Fibroblast of skin of scalp (primary cell): ENCODE measurements at regions not wholly inside any gene's neighbourhood (a gene's known extent, or its start where the extent isn't known, plus 50 kb on each side); places are given as distances from the start of the nearest gene placed in this dataset.

Source experiments
- DNase-seq: peaks from one replicate; pipeline ENCODE4 v3.0.0-alpha.2; 2013

DNA sequence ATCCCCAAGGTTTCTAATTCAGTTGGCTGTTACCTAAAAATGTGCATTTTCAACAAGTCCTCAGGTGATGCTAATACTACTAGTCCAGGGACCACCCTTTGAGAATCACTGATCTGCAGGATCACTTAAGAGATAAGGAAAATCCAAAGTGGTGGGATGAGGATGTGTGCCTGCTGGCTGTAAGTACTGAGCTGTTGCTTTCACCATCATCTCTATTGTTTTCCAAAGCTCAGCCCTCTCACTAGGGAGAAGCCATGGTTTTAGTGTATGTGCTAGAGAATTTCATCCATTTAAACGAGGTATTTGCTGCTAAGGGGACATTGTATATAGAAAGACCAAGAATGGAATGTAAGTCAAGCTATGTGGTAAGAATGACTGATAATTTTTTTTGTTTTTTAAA lies 202.3 kb downstream of the KIF21A start:
- no peak for DNase-seq

DNA sequence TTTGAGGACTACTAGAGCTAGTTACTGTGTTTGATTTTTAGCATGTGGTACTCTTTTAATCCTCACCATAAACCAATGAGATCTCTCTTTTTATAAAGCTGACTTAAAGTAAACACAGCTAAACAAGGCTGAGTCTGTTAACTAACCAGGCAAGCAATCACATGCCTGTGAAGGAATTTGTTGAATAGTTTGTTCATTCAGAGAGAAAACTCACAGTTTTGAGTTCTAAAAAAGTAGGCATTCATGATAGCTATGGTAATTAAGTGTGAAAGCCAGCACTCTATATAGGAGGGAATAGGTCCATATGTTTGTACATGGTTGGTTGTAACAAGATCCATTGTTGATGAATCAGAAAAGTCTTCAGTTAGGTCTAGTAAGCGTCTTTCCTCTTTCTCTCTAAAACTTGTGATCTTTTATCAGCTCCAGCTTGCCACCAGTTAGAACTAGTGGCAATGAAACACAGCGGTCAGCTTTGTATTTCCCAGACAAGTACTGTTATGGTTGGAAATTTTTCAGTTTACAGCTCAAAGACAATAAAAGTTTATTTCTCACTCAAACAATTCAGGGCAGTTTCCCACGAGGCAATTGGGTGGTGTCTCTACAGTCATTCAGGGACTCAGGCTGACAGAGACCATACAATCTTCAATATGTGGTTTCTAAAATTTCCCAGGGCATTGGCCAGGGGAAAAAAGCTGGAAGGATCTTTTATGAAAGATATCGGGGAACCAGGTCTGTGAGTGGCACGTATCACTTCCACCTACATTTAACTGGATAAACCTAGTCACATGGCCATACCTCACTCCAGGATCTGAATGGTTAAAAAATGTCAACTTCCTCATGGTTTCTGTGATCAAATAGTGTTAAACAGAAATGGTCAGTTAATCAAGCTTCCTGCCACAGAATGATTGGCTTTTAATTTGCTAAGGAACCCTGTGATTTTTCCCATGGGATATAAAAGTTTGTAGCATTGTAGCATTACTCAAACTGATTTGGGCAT lies 203.1 kb downstream of the KIF21A start:
- DNase-seq: no peak

DNA sequence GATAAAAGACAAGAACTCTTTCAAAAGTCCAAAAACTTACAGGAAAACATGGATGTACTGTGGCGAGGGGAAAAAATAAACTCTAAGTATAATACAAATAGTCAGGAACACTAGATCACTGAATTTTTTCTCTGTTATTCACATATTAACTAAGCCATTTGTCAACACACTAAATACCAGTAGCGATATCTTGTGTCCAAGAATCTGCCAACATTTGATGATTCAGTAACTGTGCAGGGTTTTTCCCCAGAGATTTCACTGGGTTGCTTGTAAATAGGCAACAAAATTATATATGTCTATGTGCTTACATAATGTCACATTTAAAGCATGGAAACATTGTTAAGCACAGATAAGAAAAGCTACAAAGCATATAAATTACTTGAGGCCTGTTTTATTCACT lies 205.9 kb downstream of the KIF21A start:
- DNase-seq: no peak

DNA sequence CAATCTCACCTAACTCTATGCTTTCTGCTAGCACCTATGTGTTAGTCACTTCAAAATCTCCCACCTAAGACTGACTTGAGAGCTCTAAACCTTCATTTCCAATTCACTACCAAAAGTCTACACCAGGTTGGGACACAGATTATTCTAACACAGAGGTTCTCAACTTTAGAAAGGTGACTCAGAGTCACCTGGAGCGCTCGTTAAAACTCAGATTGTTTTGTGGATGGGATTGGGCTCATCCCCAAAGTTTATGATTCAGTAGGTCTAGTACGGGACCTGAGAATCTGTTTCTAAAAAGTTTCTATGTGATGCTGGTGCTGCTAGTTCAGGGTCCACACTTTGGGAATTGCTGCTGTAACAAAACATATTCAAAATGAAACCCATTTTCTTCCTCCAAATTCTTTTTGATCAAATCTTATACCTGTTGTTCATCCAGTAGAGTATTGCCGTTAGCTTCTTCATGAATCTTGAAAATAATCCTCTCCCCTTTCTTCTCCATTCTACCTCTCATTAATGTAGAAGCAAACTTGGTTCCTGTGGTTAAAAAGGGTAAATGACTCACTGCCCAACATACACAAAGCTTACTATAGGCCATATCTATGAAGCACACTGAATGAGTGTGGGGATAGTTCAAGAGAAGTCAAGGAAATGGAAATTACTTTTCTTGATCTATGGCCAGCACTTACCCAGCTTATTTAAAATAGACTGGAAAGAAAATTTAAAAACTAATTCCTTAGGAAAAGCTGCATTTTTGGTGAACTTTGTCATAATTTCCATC lies 206.7 kb downstream of the KIF21A start:
- DNase-seq: no peak

DNA sequence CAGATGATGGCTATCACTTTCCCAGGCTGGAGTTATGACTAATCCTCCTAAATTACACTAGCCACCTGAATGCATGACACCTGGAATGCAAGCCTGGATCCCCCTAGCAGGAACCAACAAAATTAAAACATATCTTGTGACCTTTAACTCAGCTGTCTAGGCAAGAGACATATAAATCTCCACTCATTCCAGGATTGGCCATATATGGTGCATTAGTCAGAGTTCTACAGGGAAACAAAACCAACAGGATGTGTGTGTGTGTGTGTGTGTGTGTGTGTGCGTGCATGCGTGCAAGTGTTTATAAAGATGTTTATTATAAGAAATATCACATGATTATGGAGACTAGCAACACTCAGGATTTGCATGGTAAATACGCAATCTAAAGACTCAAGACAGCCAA lies 212.8 kb downstream of the KIF21A start:
- no peak for DNase-seq

DNA sequence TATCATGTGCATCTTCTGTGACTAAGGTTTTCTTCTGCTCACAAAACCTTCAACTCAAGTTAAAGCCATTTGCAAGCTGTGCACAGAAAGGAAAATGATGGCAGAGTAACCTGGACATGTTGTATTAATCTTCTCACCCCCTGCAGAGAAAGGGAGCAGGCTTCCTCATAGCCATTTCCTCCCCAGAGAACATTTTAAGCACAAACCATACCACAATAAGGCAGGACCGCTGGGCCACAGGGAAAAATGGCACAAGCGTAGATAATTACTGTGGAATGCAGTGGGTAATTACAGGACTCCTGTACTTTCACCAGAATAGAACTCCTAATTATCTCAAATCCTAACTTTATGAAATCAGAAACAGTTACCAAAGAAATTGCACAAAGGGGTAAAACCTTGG lies 215.7 kb downstream of the KIF21A start:
- no peak for DNase-seq

DNA sequence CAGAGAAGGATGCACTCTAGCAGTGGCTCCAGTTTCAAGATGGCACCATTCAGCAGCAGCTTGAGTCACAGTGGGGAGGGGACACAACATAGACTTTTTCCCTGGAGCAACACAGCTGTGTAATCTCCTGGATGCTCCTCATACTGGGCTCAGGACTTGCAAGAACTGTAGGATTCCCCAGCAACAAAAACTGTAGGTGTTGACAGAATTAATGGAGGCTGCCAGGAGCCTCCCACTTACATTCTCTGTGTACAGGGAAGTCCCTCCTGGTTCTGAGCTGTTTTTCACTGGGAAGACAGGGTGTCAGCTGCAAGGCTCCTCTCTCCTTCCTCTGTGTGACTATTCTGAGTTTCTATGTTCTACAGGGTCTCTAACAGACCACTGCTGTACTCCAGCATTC lies 217.9 kb downstream of the KIF21A start:
- no peak for DNase-seq

DNA sequence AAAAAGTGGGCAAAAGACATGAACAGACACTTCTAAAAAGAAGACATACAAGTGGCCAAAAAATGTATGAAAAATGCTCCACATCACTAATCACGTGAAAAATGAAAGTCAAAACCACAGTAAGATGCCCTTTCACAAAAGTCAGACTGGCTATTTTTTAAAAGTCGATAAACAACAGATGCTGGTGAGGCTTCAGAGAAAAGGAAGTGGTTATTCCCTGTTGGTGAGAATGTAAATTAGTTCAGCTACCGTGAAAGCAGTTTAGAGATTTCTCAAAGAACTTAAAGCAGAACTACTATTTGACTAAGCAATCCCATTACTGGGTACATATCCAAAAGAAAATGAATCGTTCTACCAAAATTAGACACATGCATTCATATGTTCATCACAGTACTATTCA lies 237.0 kb downstream of the KIF21A start:
- DNase-seq: no peak

DNA sequence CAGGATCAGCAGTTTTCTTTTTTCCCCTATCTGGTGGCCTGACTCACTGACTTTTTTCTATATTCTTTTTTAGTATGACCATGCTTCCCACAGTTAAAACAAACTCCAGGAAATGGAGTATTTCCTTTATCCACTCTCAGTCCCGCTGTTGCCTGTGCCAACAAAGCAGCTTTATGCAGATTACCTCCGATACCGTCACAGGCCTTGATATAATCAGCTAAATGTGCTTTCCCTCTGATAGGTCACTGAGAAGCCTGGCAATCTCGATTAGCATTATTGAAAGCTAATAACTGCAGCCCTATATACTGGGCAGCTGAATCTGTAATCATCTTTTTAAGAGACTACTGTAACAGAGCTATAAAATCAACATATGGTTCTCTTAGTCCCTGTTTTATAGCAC lies 243.6 kb downstream of the KIF21A start:
- no peak for DNase-seq

DNA sequence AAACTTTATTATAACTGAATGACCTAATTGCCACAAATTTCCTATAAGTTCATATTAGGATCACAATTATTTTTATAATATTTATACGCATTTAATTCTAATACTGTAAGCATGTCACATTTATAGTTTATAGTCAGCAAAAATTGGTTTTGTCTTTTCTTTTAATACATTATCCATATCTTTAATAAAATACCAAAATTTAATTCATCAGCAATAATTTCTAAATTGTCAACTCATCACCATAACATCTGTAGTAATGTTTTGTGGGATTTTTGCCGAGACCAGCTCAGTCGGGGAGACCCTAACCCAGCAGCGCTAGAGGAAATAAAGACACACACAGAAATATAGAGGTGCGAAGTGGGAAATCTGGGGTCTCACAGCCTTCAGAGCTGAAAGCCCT lies 254.2 kb downstream of the KIF21A start:
- no peak for DNase-seq

DNA sequence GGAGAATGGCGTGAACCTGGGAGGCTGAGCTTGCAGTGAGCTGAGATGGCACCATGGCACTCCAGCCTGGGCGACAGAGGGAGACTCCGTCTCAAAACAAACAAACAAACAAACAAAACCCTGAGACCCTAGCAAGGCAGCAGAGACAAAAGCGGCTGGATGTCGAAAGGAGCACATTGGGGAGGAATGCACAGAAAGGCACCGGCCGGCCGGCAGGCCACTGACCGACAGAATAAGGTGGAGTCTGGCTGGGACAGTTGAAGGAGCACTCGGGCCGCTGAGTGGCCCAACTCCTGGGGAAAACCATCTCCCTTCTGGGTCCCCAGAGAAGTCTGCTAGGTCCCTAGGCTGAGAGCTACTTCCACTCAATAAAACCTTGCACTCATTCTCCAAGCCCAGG lies 256.2 kb downstream of the KIF21A start:
- DNase-seq: no peak

DNA sequence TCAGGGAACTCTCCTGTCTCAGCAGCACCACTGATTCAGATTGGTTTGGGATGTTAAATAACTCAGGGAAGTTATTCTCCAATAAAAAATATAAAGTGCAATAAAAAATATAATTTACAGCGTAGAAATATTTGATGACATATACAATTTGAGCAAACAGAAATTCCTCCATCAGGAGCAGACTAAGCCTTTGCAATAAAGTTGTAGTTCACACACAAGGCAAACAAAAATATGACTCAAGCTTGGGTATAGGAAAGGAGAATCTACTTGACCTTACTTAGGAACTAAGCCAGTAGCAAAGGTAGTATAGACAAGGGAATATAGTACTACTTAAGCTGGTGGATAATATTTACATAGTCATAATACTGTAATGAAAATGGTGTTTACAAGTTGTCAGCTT lies 264.1 kb downstream of the KIF21A start:
- DNase-seq: no peak

DNA sequence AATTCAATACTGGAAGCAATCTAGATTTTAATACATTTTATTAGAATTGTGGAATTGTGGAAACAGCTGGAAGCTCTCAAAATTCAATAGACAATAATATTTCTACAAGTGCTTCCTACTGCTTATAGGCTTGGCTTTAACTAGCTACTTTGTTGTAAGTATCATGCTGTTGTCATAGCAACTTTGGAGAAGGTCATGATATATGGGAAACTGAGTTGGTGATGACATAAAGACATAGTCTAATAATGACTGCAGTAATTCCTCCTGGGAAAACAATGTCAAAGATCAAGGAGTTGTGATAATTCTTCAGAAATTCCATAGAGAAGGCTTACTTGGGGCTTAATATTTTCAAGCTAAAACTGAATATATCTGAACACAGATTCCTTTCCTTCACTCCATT lies 266.6 kb downstream of the KIF21A start:
- DNase-seq: no peak

DNA sequence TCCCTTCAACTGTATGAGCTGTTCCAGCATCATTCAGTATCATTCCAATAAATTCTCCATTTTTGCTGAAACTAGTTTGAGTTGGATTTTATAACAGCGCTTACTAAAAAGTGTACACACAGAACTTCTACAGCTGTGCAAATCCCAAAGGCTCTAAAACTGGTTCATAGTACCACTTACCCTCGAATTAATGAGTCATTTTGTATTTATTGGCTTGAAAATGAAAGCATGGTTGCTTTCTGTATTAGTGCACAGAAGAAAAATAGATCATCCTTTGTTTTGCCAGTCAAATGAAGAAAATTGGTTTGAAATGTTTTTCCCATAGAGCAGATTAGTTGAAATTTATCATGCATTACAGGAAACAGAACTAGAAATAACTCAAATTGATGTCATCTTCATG lies 268.3 kb upstream of the CPNE8 start:
- DNase-seq: no peak

DNA sequence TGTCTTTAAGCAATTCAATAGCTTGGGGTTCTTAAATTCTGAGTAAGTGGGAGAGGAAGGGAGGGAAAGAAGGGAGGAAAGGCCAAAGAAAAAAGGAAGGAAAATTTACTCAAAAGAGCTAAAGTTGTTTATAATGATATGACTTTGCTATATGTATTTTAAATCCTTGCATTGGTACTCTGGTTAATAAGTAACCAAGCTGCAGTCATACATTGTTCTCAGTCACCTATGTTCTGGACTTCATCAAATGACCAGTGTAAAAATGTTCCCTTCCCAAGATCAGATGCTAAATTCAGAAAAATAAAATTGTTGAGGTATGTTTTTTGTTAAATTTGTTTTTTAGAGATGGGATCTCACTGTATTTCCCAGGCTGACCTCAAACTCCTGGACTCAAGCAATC lies 259.9 kb upstream of the CPNE8 start:
- no peak for DNase-seq

DNA sequence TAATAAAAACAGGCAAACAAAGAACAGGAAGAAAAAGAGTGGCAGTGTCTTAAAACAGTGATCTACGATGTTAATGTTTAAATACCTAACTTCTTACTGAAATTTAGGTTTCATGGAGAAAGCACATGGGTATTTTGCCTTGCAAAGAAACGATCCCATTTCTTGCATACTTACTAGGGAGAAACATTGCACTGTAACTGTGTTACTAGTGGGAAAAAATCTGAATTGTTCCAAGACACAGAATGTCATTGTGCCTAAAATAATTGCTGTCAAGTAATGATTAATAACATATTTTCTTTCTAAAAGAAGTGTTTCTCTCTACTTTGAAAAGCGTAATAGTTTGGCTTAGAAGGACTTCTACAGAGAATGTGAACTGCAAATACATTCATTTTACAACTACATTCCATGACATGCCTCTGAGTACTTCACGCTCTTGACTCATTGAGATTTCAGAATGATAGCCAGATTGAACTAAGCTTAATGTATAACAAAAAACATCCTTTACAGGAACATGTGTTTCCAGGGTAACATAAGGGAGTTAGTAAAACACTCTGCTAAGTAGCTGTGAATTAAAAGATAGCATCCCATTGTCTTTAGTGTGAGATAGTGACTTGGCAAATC lies 256.2 kb upstream of the CPNE8 start:
- no peak for DNase-seq

DNA sequence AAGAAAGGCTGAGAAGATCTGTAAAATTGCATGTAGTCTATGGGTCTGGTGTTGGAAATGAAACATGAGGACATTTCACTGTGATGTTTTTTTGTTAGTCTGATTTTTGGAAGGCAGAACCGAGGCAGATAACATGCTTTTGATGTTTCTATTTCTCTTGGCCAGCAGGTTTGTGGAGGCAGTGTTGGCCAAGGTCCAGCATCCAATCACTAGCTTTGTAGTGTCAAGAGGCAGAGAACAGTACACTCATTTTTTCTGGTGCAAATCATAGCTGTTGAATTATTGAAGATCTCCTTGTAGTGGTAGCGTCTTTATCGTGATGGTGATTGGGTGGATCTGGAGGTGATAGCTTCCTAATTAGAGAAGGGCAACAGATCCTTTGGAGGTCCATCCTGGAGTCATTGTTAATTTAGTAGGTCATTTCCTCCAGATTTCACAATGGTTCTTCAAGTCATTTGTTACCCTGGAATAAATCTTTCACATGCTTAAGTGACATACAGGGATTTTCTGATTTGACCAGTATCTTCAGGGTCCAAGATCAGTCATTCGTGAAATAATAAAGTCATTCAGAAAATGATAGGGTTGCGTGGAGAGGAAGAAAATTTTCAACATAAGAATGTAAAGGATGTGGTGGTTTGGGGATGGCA lies 252.4 kb upstream of the CPNE8 start:
- no peak for DNase-seq

DNA sequence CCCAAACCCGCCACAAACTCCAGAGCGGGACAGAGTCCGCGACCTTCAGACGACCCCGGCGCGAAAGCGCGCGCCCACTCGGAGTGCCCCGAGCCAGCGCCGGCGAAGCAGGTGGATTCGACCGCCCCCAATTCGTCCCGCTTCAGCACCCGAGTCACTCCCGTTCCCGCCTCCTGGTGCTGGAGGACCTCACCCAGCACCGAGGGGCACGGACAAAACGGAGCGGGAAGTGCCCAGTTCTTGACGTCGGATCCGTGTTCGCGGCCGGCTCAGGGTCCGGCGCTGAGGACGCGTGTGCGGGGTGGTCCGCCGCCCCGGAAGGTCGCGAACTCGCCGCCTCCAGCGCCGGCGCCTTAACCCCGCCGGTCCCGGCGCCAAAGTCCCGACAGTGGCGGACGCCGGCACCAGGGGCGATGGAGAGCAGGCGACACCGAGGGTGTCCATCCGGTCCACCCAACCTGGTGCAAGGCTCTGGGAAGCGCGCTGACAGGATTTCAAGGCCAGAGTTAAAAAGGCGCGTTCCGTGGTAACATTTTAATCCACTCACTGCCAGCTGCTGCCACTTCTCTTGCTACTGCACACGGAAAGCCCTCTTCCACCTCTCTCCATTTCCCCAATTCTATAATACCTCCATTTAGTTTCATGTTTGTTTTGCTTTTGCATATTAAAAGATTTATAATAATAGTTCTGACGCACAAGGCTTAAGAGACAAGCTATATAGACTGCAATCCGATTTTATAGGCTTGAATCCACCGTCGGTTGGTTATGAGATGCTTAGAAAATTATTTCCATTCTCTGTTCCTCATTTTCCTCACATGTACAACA lies 240.0 kb upstream of the CPNE8 start:
- peak; percentile 17 for DNase-seq

DNA sequence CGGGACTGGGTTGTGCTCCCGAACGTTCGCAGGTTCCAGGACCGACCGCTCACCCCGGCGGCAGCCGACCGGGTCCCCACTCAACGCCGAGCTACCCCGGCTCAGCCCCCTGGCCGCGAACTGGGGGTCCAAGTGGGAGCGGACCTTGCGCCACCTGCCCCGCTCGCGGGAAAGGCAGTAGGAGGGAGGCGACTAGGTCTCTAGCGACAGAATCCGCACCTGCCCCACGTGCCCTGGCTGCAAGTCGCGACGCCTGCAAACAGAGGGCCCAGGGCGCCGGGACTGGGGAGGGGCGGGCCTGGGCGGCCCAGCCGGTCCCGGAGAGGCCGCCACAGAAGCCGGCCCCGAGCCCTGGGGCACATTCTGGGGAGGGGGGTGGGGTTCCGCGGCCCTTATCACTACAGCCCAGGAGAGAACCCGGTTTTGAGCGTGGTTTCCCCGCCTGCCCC lies 239.2 kb upstream of the CPNE8 start:
- DNase-seq: no peak

DNA sequence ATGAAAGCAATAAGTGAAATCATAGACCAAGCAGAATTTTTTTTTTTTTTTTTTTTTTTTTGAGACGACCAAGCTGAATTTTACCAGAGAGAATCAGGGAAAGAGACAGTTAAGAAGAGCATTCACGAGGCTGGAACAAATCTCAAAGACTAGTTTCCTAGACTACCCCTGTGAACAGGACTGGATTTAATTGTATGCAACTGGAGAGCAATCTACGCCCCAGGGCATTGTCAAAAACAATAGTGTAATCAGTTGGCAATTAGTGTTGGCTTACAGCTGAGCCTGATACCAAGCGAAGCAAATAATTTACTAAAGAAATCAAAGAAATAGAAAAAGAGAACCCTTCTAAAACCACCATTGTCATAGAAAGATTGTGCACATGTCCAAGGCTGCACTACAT lies 232.9 kb upstream of the CPNE8 start:
- no peak for DNase-seq

DNA sequence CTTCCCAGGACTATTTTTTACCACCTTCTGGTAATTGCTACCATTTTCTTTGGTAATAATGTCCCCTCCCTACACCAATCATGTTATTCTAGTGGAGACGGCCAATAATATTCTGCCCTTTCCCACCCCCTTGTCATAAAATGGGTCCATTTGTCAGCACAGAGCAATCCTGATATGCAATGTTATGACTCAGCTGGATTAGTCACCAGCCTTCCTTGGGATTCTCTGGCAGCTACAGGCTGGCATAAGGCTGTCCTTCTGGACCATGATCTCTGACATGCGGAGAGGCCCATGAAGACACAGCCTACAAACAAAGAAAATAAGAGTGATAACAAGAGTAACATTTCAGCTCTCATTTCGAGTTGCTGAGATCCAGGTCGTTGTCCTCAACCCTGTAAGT lies 222.0 kb upstream of the CPNE8 start:
- peak; percentile 13 for DNase-seq

DNA sequence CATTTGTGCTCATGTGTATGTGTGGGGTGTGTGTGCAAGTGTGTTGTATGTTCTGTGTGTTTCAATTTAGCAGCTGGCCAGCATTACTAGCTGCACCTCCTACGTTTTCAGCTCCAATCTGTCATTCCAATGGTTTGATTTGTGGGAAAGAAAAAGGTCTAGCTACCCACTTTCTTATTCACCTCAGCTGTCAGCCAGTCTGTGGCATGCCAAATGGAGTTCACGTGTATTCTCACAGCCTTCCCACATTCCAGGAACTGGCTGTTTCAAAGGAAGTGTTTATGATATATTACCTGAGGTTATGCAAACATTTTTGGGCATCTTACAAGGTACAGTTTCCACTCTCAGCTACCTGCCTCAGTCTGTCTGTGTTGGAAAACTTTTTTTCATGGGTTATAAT lies 220.2 kb upstream of the CPNE8 start:
- no peak for DNase-seq
